ENCODE measurements at regions not wholly inside any gene's neighbourhood (a gene's known extent, or its start where the extent isn't known, plus 50 kb on each side); places are given as distances from the start of the nearest gene placed in this dataset.

DNA sequence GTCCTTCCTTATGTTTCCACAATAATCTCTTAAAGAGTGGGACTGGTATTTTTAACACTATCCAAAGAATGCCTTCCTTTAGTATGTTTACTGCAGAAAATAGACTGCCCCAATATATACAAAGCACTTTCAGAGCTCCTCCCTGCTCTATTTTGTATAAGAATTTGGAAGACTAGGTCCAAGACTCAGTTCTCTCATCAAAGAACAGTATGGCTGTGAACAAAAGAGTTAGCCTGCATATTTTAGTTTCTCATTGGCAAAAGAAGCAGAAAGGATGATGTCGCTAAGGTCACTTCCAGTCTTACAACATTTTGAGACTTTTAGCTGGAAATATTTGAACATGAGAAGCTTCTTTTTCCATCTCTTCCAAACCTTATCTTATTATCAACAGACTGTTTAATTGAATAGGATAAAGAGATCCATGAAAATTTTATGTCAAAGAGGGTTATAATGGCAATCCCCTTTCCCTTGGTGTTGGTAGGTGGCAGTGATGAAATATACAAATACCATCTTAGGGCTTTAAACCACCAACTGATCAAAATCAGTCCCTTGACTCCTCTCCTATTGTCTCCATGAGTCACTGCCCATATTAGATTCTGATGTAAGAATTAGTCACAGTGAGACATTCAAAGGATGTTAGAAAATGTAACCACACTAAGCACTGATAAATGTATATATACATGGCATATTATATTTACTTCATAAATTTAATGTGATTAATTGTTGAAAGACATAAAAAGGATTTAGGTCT, 266.9 kb upstream of the DSEL start (continued):
- TF ChIP-seq, protein P1, sequence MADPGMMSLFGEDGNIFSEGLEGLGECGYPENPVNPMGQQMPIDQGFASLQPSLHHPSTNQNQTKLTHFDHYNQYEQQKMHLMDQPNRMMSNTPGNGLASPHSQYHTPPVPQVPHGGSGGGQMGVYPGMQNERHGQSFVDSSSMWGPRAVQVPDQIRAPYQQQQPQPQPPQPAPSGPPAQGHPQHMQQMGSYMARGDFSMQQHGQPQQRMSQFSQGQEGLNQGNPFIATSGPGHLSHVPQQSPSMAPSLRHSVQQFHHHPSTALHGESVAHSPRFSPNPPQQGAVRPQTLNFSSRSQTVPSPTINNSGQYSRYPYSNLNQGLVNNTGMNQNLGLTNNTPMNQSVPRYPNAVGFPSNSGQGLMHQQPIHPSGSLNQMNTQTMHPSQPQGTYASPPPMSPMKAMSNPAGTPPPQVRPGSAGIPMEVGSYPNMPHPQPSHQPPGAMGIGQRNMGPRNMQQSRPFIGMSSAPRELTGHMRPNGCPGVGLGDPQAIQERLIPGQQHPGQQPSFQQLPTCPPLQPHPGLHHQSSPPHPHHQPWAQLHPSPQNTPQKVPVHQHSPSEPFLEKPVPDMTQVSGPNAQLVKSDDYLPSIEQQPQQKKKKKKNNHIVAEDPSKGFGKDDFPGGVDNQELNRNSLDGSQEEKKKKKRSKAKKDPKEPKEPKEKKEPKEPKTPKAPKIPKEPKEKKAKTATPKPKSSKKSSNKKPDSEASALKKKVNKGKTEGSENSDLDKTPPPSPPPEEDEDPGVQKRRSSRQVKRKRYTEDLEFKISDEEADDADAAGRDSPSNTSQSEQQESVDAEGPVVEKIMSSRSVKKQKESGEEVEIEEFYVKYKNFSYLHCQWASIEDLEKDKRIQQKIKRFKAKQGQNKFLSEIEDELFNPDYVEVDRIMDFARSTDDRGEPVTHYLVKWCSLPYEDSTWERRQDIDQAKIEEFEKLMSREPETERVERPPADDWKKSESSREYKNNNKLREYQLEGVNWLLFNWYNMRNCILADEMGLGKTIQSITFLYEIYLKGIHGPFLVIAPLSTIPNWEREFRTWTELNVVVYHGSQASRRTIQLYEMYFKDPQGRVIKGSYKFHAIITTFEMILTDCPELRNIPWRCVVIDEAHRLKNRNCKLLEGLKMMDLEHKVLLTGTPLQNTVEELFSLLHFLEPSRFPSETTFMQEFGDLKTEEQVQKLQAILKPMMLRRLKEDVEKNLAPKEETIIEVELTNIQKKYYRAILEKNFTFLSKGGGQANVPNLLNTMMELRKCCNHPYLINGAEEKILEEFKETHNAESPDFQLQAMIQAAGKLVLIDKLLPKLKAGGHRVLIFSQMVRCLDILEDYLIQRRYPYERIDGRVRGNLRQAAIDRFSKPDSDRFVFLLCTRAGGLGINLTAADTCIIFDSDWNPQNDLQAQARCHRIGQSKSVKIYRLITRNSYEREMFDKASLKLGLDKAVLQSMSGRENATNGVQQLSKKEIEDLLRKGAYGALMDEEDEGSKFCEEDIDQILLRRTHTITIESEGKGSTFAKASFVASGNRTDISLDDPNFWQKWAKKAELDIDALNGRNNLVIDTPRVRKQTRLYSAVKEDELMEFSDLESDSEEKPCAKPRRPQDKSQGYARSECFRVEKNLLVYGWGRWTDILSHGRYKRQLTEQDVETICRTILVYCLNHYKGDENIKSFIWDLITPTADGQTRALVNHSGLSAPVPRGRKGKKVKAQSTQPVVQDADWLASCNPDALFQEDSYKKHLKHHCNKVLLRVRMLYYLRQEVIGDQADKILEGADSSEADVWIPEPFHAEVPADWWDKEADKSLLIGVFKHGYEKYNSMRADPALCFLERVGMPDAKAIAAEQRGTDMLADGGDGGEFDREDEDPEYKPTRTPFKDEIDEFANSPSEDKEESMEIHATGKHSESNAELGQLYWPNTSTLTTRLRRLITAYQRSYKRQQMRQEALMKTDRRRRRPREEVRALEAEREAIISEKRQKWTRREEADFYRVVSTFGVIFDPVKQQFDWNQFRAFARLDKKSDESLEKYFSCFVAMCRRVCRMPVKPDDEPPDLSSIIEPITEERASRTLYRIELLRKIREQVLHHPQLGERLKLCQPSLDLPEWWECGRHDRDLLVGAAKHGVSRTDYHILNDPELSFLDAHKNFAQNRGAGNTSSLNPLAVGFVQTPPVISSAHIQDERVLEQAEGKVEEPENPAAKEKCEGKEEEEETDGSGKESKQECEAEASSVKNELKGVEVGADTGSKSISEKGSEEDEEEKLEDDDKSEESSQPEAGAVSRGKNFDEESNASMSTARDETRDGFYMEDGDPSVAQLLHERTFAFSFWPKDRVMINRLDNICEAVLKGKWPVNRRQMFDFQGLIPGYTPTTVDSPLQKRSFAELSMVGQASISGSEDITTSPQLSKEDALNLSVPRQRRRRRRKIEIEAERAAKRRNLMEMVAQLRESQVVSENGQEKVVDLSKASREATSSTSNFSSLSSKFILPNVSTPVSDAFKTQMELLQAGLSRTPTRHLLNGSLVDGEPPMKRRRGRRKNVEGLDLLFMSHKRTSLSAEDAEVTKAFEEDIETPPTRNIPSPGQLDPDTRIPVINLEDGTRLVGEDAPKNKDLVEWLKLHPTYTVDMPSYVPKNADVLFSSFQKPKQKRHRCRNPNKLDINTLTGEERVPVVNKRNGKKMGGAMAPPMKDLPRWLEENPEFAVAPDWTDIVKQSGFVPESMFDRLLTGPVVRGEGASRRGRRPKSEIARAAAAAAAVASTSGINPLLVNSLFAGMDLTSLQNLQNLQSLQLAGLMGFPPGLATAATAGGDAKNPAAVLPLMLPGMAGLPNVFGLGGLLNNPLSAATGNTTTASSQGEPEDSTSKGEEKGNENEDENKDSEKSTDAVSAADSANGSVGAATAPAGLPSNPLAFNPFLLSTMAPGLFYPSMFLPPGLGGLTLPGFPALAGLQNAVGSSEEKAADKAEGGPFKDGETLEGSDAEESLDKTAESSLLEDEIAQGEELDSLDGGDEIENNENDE (IDR thresholded peaks at IDR 0.05; ENCODE audit: insufficient replicate concordance, low read length) = no peak
- TF ChIP-seq, protein P2, sequence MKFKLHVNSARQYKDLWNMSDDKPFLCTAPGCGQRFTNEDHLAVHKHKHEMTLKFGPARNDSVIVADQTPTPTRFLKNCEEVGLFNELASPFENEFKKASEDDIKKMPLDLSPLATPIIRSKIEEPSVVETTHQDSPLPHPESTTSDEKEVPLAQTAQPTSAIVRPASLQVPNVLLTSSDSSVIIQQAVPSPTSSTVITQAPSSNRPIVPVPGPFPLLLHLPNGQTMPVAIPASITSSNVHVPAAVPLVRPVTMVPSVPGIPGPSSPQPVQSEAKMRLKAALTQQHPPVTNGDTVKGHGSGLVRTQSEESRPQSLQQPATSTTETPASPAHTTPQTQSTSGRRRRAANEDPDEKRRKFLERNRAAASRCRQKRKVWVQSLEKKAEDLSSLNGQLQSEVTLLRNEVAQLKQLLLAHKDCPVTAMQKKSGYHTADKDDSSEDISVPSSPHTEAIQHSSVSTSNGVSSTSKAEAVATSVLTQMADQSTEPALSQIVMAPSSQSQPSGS (IDR thresholded peaks at IDR 0.05; ENCODE audit: low read length) = no peak
- TF ChIP-seq MAFK (IDR thresholded peaks at IDR 0.05; ENCODE audit: low read depth, low read length) (no peak), RNF2 (IDR thresholded peaks at IDR 0.05; ENCODE audit: borderline replicate concordance, low read depth, low read length, missing control alignments, poor library complexity, severe bottlenecking) (no peak), SP1 (IDR thresholded peaks at IDR 0.05; ENCODE audit: low read depth, low read length) (no peak), JUN (IDR thresholded peaks at IDR 0.05; ENCODE audit: low read depth, low read length) (no peak), POU5F1 (IDR thresholded peaks at IDR 0.05; ENCODE audit: low read depth, low read length) (no peak), TEAD4 (IDR thresholded peaks at IDR 0.05; ENCODE audit: low read depth, low read length) (no peak), BCL11A (IDR thresholded peaks at IDR 0.05; ENCODE audit: low read depth in 2 of 2, low read length in 2 of 2) (no peak)
